ENCODE measurements at regions not wholly inside any gene's neighbourhood (a gene's known extent, or its start where the extent isn't known, plus 50 kb on each side); places are given as distances from the start of the nearest gene placed in this dataset.

DNA sequence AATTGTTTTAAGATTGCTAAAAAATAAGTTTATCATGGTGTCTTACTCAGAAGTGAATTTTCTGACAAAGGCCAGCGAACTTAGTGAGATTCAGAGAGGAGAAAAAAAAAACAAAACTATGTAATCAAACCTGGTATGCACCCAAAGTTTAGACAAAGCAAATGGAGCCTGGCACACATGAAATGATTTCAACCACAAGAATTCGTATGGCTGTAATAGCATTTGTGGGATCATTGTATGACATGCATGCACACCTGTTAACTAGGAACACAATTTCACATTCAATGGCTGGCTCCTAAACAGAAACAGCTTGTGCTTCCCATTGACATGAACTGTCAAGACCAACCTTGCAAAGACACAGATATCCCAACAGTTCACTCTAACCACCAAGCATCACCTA lies 94.6 kb downstream of the ZIC4 start:
- no peak for DNase-seq (ENCODE audit: extremely low spot score)
- POLR2A ChIA-PET = no interaction called here
- CTCF ChIA-PET = no interaction called here
- TF ChIP-seq L3MBTL2 (conservative IDR thresholded peaks at IDR 0.05) (no peak), NFRKB (IDR thresholded peaks at IDR 0.05) (no peak), ELF4 (IDR thresholded peaks at IDR 0.05) (no peak), BHLHE40 (IDR thresholded peaks at IDR 0.05; ENCODE audit: borderline replicate concordance) (no peak), HDGF (IDR thresholded peaks at IDR 0.05; ENCODE audit: borderline replicate concordance) (no peak), SP1 (IDR thresholded peaks at IDR 0.05) (no peak)

GRCh38 chr3:147305533-147306250 lies 100.7 kb downstream of the ZIC4 start:
- DNase-seq (ENCODE audit: extremely low spot score) = no peak
- TF ChIP-seq TARDBP (IDR thresholded peaks at IDR 0.05) (no peak), CTBP1 (IDR thresholded peaks at IDR 0.05; ENCODE audit: borderline replicate concordance) (no peak), SUZ12 (IDR thresholded peaks at IDR 0.05) (no peak), BHLHE40 (IDR thresholded peaks at IDR 0.05; ENCODE audit: borderline replicate concordance) (no peak), ZNF384 (IDR thresholded peaks at IDR 0.05) (no peak), FOXM1 (IDR thresholded peaks at IDR 0.05; ENCODE audit: borderline replicate concordance) (no peak), NFRKB (IDR thresholded peaks at IDR 0.05) (no peak), ELF4 (IDR thresholded peaks at IDR 0.05) (no peak), HDGF (IDR thresholded peaks at IDR 0.05; ENCODE audit: borderline replicate concordance) (no peak), PKNOX1 (IDR thresholded peaks at IDR 0.05) (no peak)
- POLR2A ChIA-PET = no interaction called here
- CTCF ChIA-PET = no interaction called here

GRCh38 chr3:147304756-147305155 lies 101.6 kb downstream of the ZIC4 start:
- POLR2A ChIA-PET = no interaction called here
- TF ChIP-seq ZNF384 (IDR thresholded peaks at IDR 0.05) = no peak
- TF ChIP-seq LEF1 (IDR thresholded peaks at IDR 0.05; ENCODE audit: borderline replicate concordance) = no peak
- no peak for TF ChIP-seq NFRKB (IDR thresholded peaks at IDR 0.05)
- no peak for TF ChIP-seq FOXA1 (IDR thresholded peaks at IDR 0.05)
- TF ChIP-seq ELF4 (IDR thresholded peaks at IDR 0.05) = no peak
- no peak for TF ChIP-seq ARNT (IDR thresholded peaks at IDR 0.05)
- no peak for TF ChIP-seq SP1 (IDR thresholded peaks at IDR 0.05)
- no peak for TF ChIP-seq PKNOX1 (IDR thresholded peaks at IDR 0.05)
- no peak for TF ChIP-seq BHLHE40 (IDR thresholded peaks at IDR 0.05; ENCODE audit: borderline replicate concordance)
- no peak for TF ChIP-seq CTBP1 (IDR thresholded peaks at IDR 0.05; ENCODE audit: borderline replicate concordance)
- TF ChIP-seq HDGF (IDR thresholded peaks at IDR 0.05; ENCODE audit: borderline replicate concordance) = no peak
- no peak for TF ChIP-seq SUZ12 (IDR thresholded peaks at IDR 0.05)
- no peak for TF ChIP-seq FOXM1 (IDR thresholded peaks at IDR 0.05; ENCODE audit: borderline replicate concordance)
- no peak for TF ChIP-seq L3MBTL2 (conservative IDR thresholded peaks at IDR 0.05)
- no peak for TF ChIP-seq TARDBP (IDR thresholded peaks at IDR 0.05)
- no peak for TF ChIP-seq FOXK2 (IDR thresholded peaks at IDR 0.05)
- CTCF ChIA-PET = no interaction called here
- no peak for DNase-seq (ENCODE audit: extremely low spot score)

GRCh38 chr3:147301781-147302180 lies 104.6 kb downstream of the ZIC4 start:
- no peak for DNase-seq (ENCODE audit: extremely low spot score)
- POLR2A ChIA-PET = no interaction called here
- TF ChIP-seq CTBP1 (IDR thresholded peaks at IDR 0.05; ENCODE audit: borderline replicate concordance) (no peak), NFRKB (IDR thresholded peaks at IDR 0.05) (no peak)
- CTCF ChIA-PET = no interaction called here

- ChIA-PET POLR2A (no interaction called here), CTCF (no interaction called here)
- TF ChIP-seq LEF1 (IDR thresholded peaks at IDR 0.05; ENCODE audit: borderline replicate concordance) (no peak), SP1 (IDR thresholded peaks at IDR 0.05) (no peak), L3MBTL2 (conservative IDR thresholded peaks at IDR 0.05) (no peak), FOXA1 (IDR thresholded peaks at IDR 0.05) (no peak), PKNOX1 (IDR thresholded peaks at IDR 0.05) (no peak), BHLHE40 (IDR thresholded peaks at IDR 0.05; ENCODE audit: borderline replicate concordance) (no peak), FOXM1 (IDR thresholded peaks at IDR 0.05; ENCODE audit: borderline replicate concordance) (no peak), CTBP1 (IDR thresholded peaks at IDR 0.05; ENCODE audit: borderline replicate concordance) (no peak), ARNT (IDR thresholded peaks at IDR 0.05) (no peak), FOXK2 (IDR thresholded peaks at IDR 0.05) (no peak)
- no peak for DNase-seq (ENCODE audit: extremely low spot score)
Observed at GRCh38 chr3:147299656-147300055, 106.7 kb downstream of the ZIC4 start.

GRCh38 chr3:147298511-147298982 lies 107.8 kb downstream of the ZIC4 start:
- POLR2A ChIA-PET = no interaction called here
- DNase-seq (ENCODE audit: extremely low spot score) = no peak
- CTCF ChIA-PET = no interaction called here
- no peak for TF ChIP-seq ELF4 (IDR thresholded peaks at IDR 0.05)
- TF ChIP-seq HDGF (IDR thresholded peaks at IDR 0.05; ENCODE audit: borderline replicate concordance) = no peak
- TF ChIP-seq PKNOX1 (IDR thresholded peaks at IDR 0.05) = no peak
- TF ChIP-seq SUZ12 (IDR thresholded peaks at IDR 0.05) = no peak
- TF ChIP-seq FOXK2 (IDR thresholded peaks at IDR 0.05) = no peak
- no peak for TF ChIP-seq FOXM1 (IDR thresholded peaks at IDR 0.05; ENCODE audit: borderline replicate concordance)
- no peak for TF ChIP-seq L3MBTL2 (conservative IDR thresholded peaks at IDR 0.05)
- TF ChIP-seq SP1 (IDR thresholded peaks at IDR 0.05) = no peak
- TF ChIP-seq ZNF384 (IDR thresholded peaks at IDR 0.05) = no peak
- no peak for TF ChIP-seq FOXA1 (IDR thresholded peaks at IDR 0.05)
- TF ChIP-seq TARDBP (IDR thresholded peaks at IDR 0.05) = no peak
- TF ChIP-seq LEF1 (IDR thresholded peaks at IDR 0.05; ENCODE audit: borderline replicate concordance) = no peak
- no peak for TF ChIP-seq NFRKB (IDR thresholded peaks at IDR 0.05)
- TF ChIP-seq CTBP1 (IDR thresholded peaks at IDR 0.05; ENCODE audit: borderline replicate concordance) = no peak
- no peak for TF ChIP-seq BHLHE40 (IDR thresholded peaks at IDR 0.05; ENCODE audit: borderline replicate concordance)

Data from HEK293T (cell line).